Fibroblast of lung (primary cell): ENCODE measurements at regions not wholly inside any gene's neighbourhood (a gene's known extent, or its start where the extent isn't known, plus 50 kb on each side); places are given as distances from the start of the nearest gene placed in this dataset.
"Not testable (repeated sequence)": the region's sequence is repeated elsewhere in the genome, so short reads cannot be mapped to it uniquely, and the experiment has no call there.

Experiments
- DNase-seq, 2 donors: peaks; one replicate each; pipeline versions ENCODE4 v3.0.0 to v3.0.0-alpha.2; 2010; ENCODE audit warnings: low read depth in 2 of 2
- H2AFZ ChIP-seq: 2 replicates; pipeline ENCODE4 v1.5.1; 2012; ENCODE audit warnings: low read length, control low read depth, inconsistent platforms
- H3K27ac ChIP-seq: 2 replicates; pipeline ENCODE4 v1.5.1; 2011; ENCODE audit warnings: low read length, control low read depth; ENCODE audit not compliant: insufficient read depth
- H3K27me3 ChIP-seq: 2 replicates; pipeline ENCODE4 v1.5.1; 2011; ENCODE audit warnings: mild to moderate bottlenecking, low read length; ENCODE audit not compliant: control insufficient read depth, insufficient read depth
- H3K36me3 ChIP-seq: 2 replicates; pipeline ENCODE4 v1.5.1; 2011; ENCODE audit warnings: low read length; ENCODE audit not compliant: control insufficient read depth, insufficient read depth
- H3K4me1 ChIP-seq: 2 replicates; pipeline ENCODE4 v1.5.1; 2011; ENCODE audit warnings: low read length; ENCODE audit not compliant: control insufficient read depth, insufficient read depth; ENCODE audit errors: extremely low read depth
- H3K4me2 ChIP-seq: 2 replicates; pipeline ENCODE4 v1.5.1; 2011; ENCODE audit warnings: low read length, control low read depth; ENCODE audit not compliant: insufficient read depth; ENCODE audit errors: extremely low read depth
- H3K4me3 ChIP-seq, 4 experiments: fragments of 200-600 bp in 1 of 4; sonication (generic) in 1 of 4; replicated peaks in 1 of 4; 2 replicates each; pipeline ENCODE4 v1.5.1; 2011 to 2016; ENCODE audit warnings: low read length in 4 of 4, low read depth in 3 of 4, mild to moderate bottlenecking in 3 of 4, control low read depth in 2 of 4, inconsistent platforms in 1 of 4, mixed read lengths in 1 of 4; ENCODE audit not compliant: insufficient read depth in 1 of 4; ENCODE audit errors: control extremely low read depth in 1 of 4
- H3K79me2 ChIP-seq: 2 replicates; pipeline ENCODE4 v1.5.1; 2012; ENCODE audit warnings: mild to moderate bottlenecking, low read length, inconsistent platforms; ENCODE audit not compliant: control insufficient read depth, insufficient read depth
- H3K9ac ChIP-seq: 2 replicates; pipeline ENCODE4 v1.5.1; 2011; ENCODE audit warnings: mild to moderate bottlenecking, low read length, control low read depth; ENCODE audit not compliant: insufficient read depth
- H3K9me3 ChIP-seq: 2 replicates; pipeline ENCODE4 v1.5.1; 2012; ENCODE audit warnings: low read depth, low read length; ENCODE audit not compliant: control insufficient read depth, insufficient read depth
- H4K20me1 ChIP-seq: 2 replicates; pipeline ENCODE4 v1.5.1; 2011; ENCODE audit warnings: low read length; ENCODE audit not compliant: control insufficient read depth, insufficient read depth; ENCODE audit errors: extremely low read depth
- EZH2 ChIP-seq: IDR thresholded peaks from 2 replicates; pipeline ENCODE4 v1.5.1; 2012; ENCODE audit warnings: low read length, control low read depth, mild to moderate bottlenecking; ENCODE audit errors: missing control alignments
- TF ChIP-seq, protein P1 (sequence below), 2 donors: IDR thresholded peaks in 1 of 2; conservative IDR thresholded peaks in 1 of 2; 1 replicate in 1 of 2; 2 replicates in 1 of 2; pipeline ENCODE4 v1.5.1; 2011 to 2012; ENCODE audit warnings: low read length in 2 of 2, control low read depth in 1 of 2, inconsistent platforms in 1 of 2, low read depth in 1 of 2, mild to moderate bottlenecking in 1 of 2

DNA sequence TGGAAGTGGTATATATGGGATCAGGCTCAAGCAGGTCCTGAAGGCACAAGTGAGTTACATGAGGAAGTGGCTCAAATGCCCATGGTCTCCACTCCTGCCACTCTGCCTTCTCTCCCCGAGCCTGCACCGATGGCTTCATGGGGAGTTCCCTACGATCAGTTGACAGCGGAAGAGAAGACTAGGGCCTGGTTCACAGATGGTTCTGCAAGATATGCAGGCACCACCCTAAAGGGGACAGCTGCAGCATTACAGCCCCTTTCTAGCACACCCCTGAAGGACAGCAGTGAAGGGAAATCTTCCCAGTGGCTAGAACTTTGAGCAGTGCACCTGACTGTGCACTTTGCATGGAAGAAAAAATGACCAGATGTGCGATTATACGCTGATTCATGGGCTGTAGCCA is 95.3 kb downstream of the HOXA1 start:
- H3K27me3 ChIP-seq: no peaks in the 10 kb centered on the region
- no peaks in the 10 kb centered on the region for H3K79me2 ChIP-seq
- H3K9ac ChIP-seq: no peak overlapping the region
- H3K27ac ChIP-seq: no peak overlapping the region
- no peak for DNase-seq
- H2AFZ ChIP-seq: no peak overlapping the region
- H3K4me3 ChIP-seq: no peak overlapping the region
- no peak for TF ChIP-seq EZH2
- TF ChIP-seq, protein P1, sequence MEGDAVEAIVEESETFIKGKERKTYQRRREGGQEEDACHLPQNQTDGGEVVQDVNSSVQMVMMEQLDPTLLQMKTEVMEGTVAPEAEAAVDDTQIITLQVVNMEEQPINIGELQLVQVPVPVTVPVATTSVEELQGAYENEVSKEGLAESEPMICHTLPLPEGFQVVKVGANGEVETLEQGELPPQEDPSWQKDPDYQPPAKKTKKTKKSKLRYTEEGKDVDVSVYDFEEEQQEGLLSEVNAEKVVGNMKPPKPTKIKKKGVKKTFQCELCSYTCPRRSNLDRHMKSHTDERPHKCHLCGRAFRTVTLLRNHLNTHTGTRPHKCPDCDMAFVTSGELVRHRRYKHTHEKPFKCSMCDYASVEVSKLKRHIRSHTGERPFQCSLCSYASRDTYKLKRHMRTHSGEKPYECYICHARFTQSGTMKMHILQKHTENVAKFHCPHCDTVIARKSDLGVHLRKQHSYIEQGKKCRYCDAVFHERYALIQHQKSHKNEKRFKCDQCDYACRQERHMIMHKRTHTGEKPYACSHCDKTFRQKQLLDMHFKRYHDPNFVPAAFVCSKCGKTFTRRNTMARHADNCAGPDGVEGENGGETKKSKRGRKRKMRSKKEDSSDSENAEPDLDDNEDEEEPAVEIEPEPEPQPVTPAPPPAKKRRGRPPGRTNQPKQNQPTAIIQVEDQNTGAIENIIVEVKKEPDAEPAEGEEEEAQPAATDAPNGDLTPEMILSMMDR (conservative IDR thresholded peaks at IDR 0.05 in 1 of 2, IDR thresholded peaks at IDR 0.05 in 1 of 2; ENCODE audit: low read depth in 1 of 2, low read length in 2 of 2): no peak
- no peak overlapping the region for H3K4me2 ChIP-seq
- no peaks in the 10 kb centered on the region for H3K9me3 ChIP-seq
- no peaks in the 10 kb centered on the region for H3K36me3 ChIP-seq
- no peaks in the 10 kb centered on the region for H3K4me1 ChIP-seq
- no peaks in the 10 kb centered on the region for H4K20me1 ChIP-seq

DNA sequence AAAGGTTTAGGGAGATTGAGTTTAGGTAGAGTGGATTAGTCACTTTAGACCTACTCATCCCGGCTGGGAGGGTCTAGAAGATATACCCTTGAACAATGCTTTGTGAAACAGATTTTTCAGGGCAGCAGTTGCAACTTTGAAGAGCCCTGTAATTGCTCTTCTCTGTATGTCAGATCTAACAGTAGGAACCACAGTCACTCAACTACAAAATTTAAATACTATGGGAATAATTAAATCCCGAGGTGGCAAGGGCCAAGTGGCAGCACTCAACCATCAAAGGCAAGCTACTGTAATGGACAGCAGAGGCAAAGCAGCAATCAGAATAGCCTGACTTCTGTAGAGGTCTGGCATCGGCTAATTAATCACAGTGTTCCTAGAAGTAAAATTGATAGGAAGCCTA is 97.5 kb downstream of the HOXA1 start:
- H3K79me2 ChIP-seq, H4K20me1 ChIP-seq, DNase-seq, H3K4me3 ChIP-seq, H3K36me3 ChIP-seq, H3K4me1 ChIP-seq, H3K9ac ChIP-seq, H3K9me3 ChIP-seq, H3K27me3 ChIP-seq, H2AFZ ChIP-seq, H3K4me2 ChIP-seq, H3K27ac ChIP-seq: not testable (repeated sequence)

DNA sequence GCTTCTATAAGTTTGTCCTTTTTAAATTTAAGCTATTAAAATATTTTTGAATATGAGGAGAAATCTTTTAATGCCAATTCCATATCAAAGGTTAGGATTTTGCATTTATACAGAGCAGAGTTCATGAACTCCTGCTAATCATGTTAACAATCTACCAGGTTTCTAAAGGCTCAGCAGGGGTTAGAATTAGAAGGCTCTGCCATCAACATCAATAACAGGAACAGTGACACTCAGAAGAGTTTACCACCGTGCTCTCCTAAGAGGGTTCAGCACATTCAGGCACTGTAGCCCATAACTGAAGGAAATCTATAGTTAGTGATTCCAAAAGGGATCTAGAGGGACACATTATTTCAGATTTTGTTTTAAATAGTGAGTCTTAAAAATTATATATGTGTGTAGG is 100.1 kb downstream of the HOXA1 start:
- no peaks in the 10 kb centered on the region for H3K79me2 ChIP-seq
- H3K4me2 ChIP-seq: no peak overlapping the region
- no peaks in the 10 kb centered on the region for H3K9me3 ChIP-seq
- H3K27ac ChIP-seq: no peak overlapping the region
- no peaks in the 10 kb centered on the region for H3K36me3 ChIP-seq
- no peaks in the 10 kb centered on the region for H3K27me3 ChIP-seq
- TF ChIP-seq EZH2: no peak
- TF ChIP-seq, protein P1 (conservative IDR thresholded peaks at IDR 0.05 in 1 of 2, IDR thresholded peaks at IDR 0.05 in 1 of 2; ENCODE audit: low read depth in 1 of 2, low read length in 2 of 2): no peak
- H3K4me3 ChIP-seq: no peak overlapping the region
- H2AFZ ChIP-seq: no peak overlapping the region
- H3K4me1 ChIP-seq: peaks cover 2% of the 10 kb centered on the region
- no peaks in the 10 kb centered on the region for H4K20me1 ChIP-seq
- no peak overlapping the region for H3K9ac ChIP-seq
- no peak for DNase-seq
